ENCODE measurements at regions not wholly inside any gene's neighbourhood (a gene's known extent, or its start where the extent isn't known, plus 50 kb on each side); places are given as distances from the start of the nearest gene placed in this dataset.

- Histone ChIP-seq H3K4me1 (ENCODE audit: insufficient read depth) (no peaks in the 10 kb centered on the region), H3K4me2 (ENCODE audit: unreplicated experiment) (no peak overlapping the region), H3K36me3 (ENCODE audit: low read depth) (no peaks in the 10 kb centered on the region), H3K9me2 (ENCODE audit: insufficient read depth) (no peaks in the 10 kb centered on the region), H4K20me1 (ENCODE audit: insufficient read depth) (no peaks in the 10 kb centered on the region), H3K27me3 (replicated peaks; ENCODE audit: insufficient read depth) (no peaks in the 10 kb centered on the region), H2AFZ (no peak overlapping the region), H3K9me3 (ENCODE audit: low read depth) (no peaks in the 10 kb centered on the region), H3K4me3 (no peak overlapping the region), H3K79me2 (ENCODE audit: insufficient read depth) (no peaks in the 10 kb centered on the region), H3K27ac (no peak overlapping the region), H3F3A (ENCODE audit: insufficient read depth) (no peaks in the 10 kb centered on the region), H3K9ac (no peak overlapping the region)
- in situ Hi-C loops (cut with MboI), result no loop called here
- whole genome bisulfite sequencing, 2 experiments (ENCODE audit: low coverage in 1 of 2, low lambda C conversion rate in 2 of 2, missing lambda C conversion rate in 2 of 2), result 14 to 22% methylated on average over 2 of the region's 2 CpGs
- no peak for DNase-seq
- TF ChIP-seq EZH2 (IDR thresholded peaks at IDR 0.05; ENCODE audit: insufficient read depth, poor library complexity, severe bottlenecking) (no peak), EZH2phosphoT487 (IDR thresholded peaks at IDR 0.05; ENCODE audit: insufficient read depth, low read depth) (no peak)
Observed at GRCh38 chr5:166270712-166271111, 2020.7 kb upstream of the WWC1 start.

- Histone ChIP-seq H3K36me3 (ENCODE audit: low read depth) (no peaks in the 10 kb centered on the region), H3K4me2 (ENCODE audit: unreplicated experiment) (no peak overlapping the region), H3K4me1 (ENCODE audit: insufficient read depth) (no peaks in the 10 kb centered on the region), H3K27me3 (replicated peaks; ENCODE audit: insufficient read depth) (no peaks in the 10 kb centered on the region), H3K4me3 (no peak overlapping the region), H3K9me2 (ENCODE audit: insufficient read depth) (no peaks in the 10 kb centered on the region), H4K20me1 (ENCODE audit: insufficient read depth) (no peaks in the 10 kb centered on the region), H3K9me3 (ENCODE audit: low read depth) (no peaks in the 10 kb centered on the region), H3K9ac (no peak overlapping the region), H2AFZ (no peak overlapping the region), H3K79me2 (ENCODE audit: insufficient read depth) (no peaks in the 10 kb centered on the region), H3F3A (ENCODE audit: insufficient read depth) (no peaks in the 10 kb centered on the region), H3K27ac (no peak overlapping the region)
- TF ChIP-seq EZH2phosphoT487 (IDR thresholded peaks at IDR 0.05; ENCODE audit: insufficient read depth, low read depth) (no peak), EZH2 (IDR thresholded peaks at IDR 0.05; ENCODE audit: insufficient read depth, poor library complexity, severe bottlenecking) (no peak)
- in situ Hi-C loops (cut with MboI), result no loop called here
- no peak for DNase-seq
Observed at GRCh38 chr5:166276006-166276405, 2015.4 kb upstream of the WWC1 start.

- no peaks in the 10 kb centered on the region for H3K79me2 ChIP-seq (ENCODE audit: insufficient read depth)
- TF ChIP-seq EZH2 (IDR thresholded peaks at IDR 0.05; ENCODE audit: insufficient read depth, poor library complexity, severe bottlenecking) (no peak), EZH2phosphoT487 (IDR thresholded peaks at IDR 0.05; ENCODE audit: insufficient read depth, low read depth) (no peak)
- no peaks in the 10 kb centered on the region for H4K20me1 ChIP-seq (ENCODE audit: insufficient read depth)
- no peak overlapping the region for H2AFZ ChIP-seq
- H3K9me2 ChIP-seq (ENCODE audit: insufficient read depth), result no peaks in the 10 kb centered on the region
- H3K4me3 ChIP-seq, result no peak overlapping the region
- no peak for DNase-seq
- H3K4me1 ChIP-seq (ENCODE audit: insufficient read depth), result no peaks in the 10 kb centered on the region
- 13 to 16% methylated on average over 3 of the region's 3 CpGs for whole genome bisulfite sequencing, 2 experiments (ENCODE audit: low coverage in 1 of 2, low lambda C conversion rate in 2 of 2, missing lambda C conversion rate in 2 of 2)
- H3K9ac ChIP-seq, result no peak overlapping the region
- no peak overlapping the region for H3K4me2 ChIP-seq (ENCODE audit: unreplicated experiment)
- no peak overlapping the region for H3K27ac ChIP-seq
- no peaks in the 10 kb centered on the region for H3K36me3 ChIP-seq (ENCODE audit: low read depth)
- no peaks in the 10 kb centered on the region for H3K9me3 ChIP-seq (ENCODE audit: low read depth)
- in situ Hi-C loops (cut with MboI), result no loop called here
- no peaks in the 10 kb centered on the region for H3F3A ChIP-seq (ENCODE audit: insufficient read depth)
- no peaks in the 10 kb centered on the region for H3K27me3 ChIP-seq (replicated peaks; ENCODE audit: insufficient read depth)
Observed at GRCh38 chr5:166279828-166280227, 2011.6 kb upstream of the WWC1 start.

- TF ChIP-seq EZH2phosphoT487 (IDR thresholded peaks at IDR 0.05; ENCODE audit: insufficient read depth, low read depth), result no peak
- in situ Hi-C loops (cut with MboI), result no loop called here
- H3K4me2 ChIP-seq (ENCODE audit: unreplicated experiment), result no peak overlapping the region
- H3K9me3 ChIP-seq (ENCODE audit: low read depth), result no peaks in the 10 kb centered on the region
- no peaks in the 10 kb centered on the region for H4K20me1 ChIP-seq (ENCODE audit: insufficient read depth)
- no peaks in the 10 kb centered on the region for H3K79me2 ChIP-seq (ENCODE audit: insufficient read depth)
- H2AFZ ChIP-seq, result no peak overlapping the region
- H3K27me3 ChIP-seq (replicated peaks; ENCODE audit: insufficient read depth), result no peaks in the 10 kb centered on the region
- 22 to 25% methylated on average over 2 of the region's 2 CpGs for WGBS, 2 experiments (ENCODE audit: low coverage in 1 of 2, low lambda C conversion rate in 2 of 2, missing lambda C conversion rate in 2 of 2)
- H3K4me3 ChIP-seq, result no peak overlapping the region
- no peaks in the 10 kb centered on the region for H3K36me3 ChIP-seq (ENCODE audit: low read depth)
- no peak overlapping the region for H3K9ac ChIP-seq
- no peak for DNase-seq
- no peaks in the 10 kb centered on the region for H3K9me2 ChIP-seq (ENCODE audit: insufficient read depth)
- no peaks in the 10 kb centered on the region for H3F3A ChIP-seq (ENCODE audit: insufficient read depth)
- no peak overlapping the region for H3K27ac ChIP-seq
- no peaks in the 10 kb centered on the region for H3K4me1 ChIP-seq (ENCODE audit: insufficient read depth)
Observed at GRCh38 chr5:166281433-166281832, 2010.0 kb upstream of the WWC1 start.

GRCh38 chr5:166282939-166283338 is 2008.5 kb upstream of the WWC1 start:
- Histone ChIP-seq H3K4me1 (ENCODE audit: insufficient read depth) (no peaks in the 10 kb centered on the region), H4K20me1 (ENCODE audit: insufficient read depth) (no peaks in the 10 kb centered on the region), H3F3A (ENCODE audit: insufficient read depth) (no peaks in the 10 kb centered on the region), H3K79me2 (ENCODE audit: insufficient read depth) (no peaks in the 10 kb centered on the region), H3K27me3 (replicated peaks; ENCODE audit: insufficient read depth) (no peaks in the 10 kb centered on the region), H3K4me2 (ENCODE audit: unreplicated experiment) (no peak overlapping the region), H3K36me3 (ENCODE audit: low read depth) (no peaks in the 10 kb centered on the region), H2AFZ (no peak overlapping the region), H3K4me3 (no peak overlapping the region), H3K9me3 (ENCODE audit: low read depth) (no peaks in the 10 kb centered on the region), H3K9ac (no peak overlapping the region), H3K9me2 (ENCODE audit: insufficient read depth) (no peaks in the 10 kb centered on the region), H3K27ac (no peak overlapping the region)
- TF ChIP-seq EZH2phosphoT487 (IDR thresholded peaks at IDR 0.05; ENCODE audit: insufficient read depth, low read depth) (no peak), EZH2 (IDR thresholded peaks at IDR 0.05; ENCODE audit: insufficient read depth, poor library complexity, severe bottlenecking) (no peak)
- 16 to 19% methylated on average over 3 of the region's 3 CpGs for whole genome bisulfite sequencing, 2 experiments (ENCODE audit: low coverage in 1 of 2, low lambda C conversion rate in 2 of 2, missing lambda C conversion rate in 2 of 2)
- DNase-seq, result no peak
- in situ Hi-C loops (cut with MboI), result no loop called here
